ENCODE measurements at regions not wholly inside any gene's neighbourhood (a gene's known extent, or its start where the extent isn't known, plus 50 kb on each side); places are given as distances from the start of the nearest gene placed in this dataset.

- no peaks in the 10 kb centered on the region for H3K4me1 ChIP-seq (ENCODE audit: insufficient read depth, low read length)
Observed at GRCh38 chr6:72522735-72523141, 99.1 kb upstream of the KCNQ5 start.

GRCh38 chr6:72524011-72524645, 97.7 kb upstream of the KCNQ5 start:
- H3K9me3 Mint-ChIP-seq = no peaks in the 10 kb centered on the region
- H3K4me1 Mint-ChIP-seq = no peaks in the 10 kb centered on the region
- CTCF ChIA-PET = no interaction called here
- H3K27ac ChIP-seq (ENCODE audit: low read depth, low read length) = no peak overlapping the region
- H3K27me3 Mint-ChIP-seq = peaks cover 2 to 9% of the 10 kb centered on the region in 2 donors
- H3K9me3 ChIP-seq (ENCODE audit: low read length) = no peaks in the 10 kb centered on the region
- H3K36me3 ChIP-seq (ENCODE audit: insufficient read depth, low read length) = no peaks in the 10 kb centered on the region
- no peak overlapping the region for H3K4me3 ChIP-seq (ENCODE audit: low read length)
- H3K4me3 Mint-ChIP-seq = no peak overlapping the region
- no peak for DNase-seq
- POLR2A ChIA-PET = no interaction called here
- H3K4me1 ChIP-seq (ENCODE audit: insufficient read depth, low read length) = no peaks in the 10 kb centered on the region
- no peaks in the 10 kb centered on the region for H3K27me3 ChIP-seq (ENCODE audit: insufficient read depth, low read length, poor library complexity, severe bottlenecking)
- no peaks in the 10 kb centered on the region for H3K36me3 Mint-ChIP-seq
- no peak overlapping the region for H3K27ac Mint-ChIP-seq

More at GRCh38 chr6:72522735-72523141, 99.1 kb upstream of the KCNQ5 start:
- Mint-ChIP-seq H3K36me3 (no peaks in the 10 kb centered on the region), H3K27ac (peak overlapping the region in 1 of 8 donors; percentile 44), H3K9me3 (no peaks in the 10 kb centered on the region), H3K4me3 (no peak overlapping the region), H3K27me3 (peaks cover 2 to 9% of the 10 kb centered on the region in 2 donors), H3K4me1 (no peaks in the 10 kb centered on the region)
- no peaks in the 10 kb centered on the region for H3K9me3 ChIP-seq (ENCODE audit: low read length)
- no peak overlapping the region for H3K4me3 ChIP-seq (ENCODE audit: low read length)
- H3K27ac ChIP-seq (ENCODE audit: low read depth, low read length) = no peak overlapping the region
- H3K36me3 ChIP-seq (ENCODE audit: insufficient read depth, low read length) = no peaks in the 10 kb centered on the region
- POLR2A ChIA-PET = no interaction called here
- DNase-seq = peak in 2 of 5 donors; percentile 21 to 47
- CTCF ChIA-PET = no interaction called here
- no peaks in the 10 kb centered on the region for H3K27me3 ChIP-seq (ENCODE audit: insufficient read depth, low read length, poor library complexity, severe bottlenecking)

- Histone ChIP-seq H3K9me3 (ENCODE audit: low read length) (no peaks in the 10 kb centered on the region), H3K27me3 (ENCODE audit: insufficient read depth, low read length, poor library complexity, severe bottlenecking) (no peaks in the 10 kb centered on the region), H3K36me3 (ENCODE audit: insufficient read depth, low read length) (no peaks in the 10 kb centered on the region), H3K4me1 (ENCODE audit: insufficient read depth, low read length) (no peaks in the 10 kb centered on the region), H3K4me3 (ENCODE audit: low read length) (no peak overlapping the region), H3K27ac (ENCODE audit: low read depth, low read length) (no peak overlapping the region)
- H3K4me1 Mint-ChIP-seq = no peaks in the 10 kb centered on the region
- H3K4me3 Mint-ChIP-seq = no peak overlapping the region
- H3K36me3 Mint-ChIP-seq = no peaks in the 10 kb centered on the region
- no peak overlapping the region for H3K27ac Mint-ChIP-seq
- CTCF ChIA-PET = no interaction called here
- POLR2A ChIA-PET = no interaction called here
- H3K9me3 Mint-ChIP-seq = no peaks in the 10 kb centered on the region
- no peak for DNase-seq
- H3K27me3 Mint-ChIP-seq = peaks cover 2 to 9% of the 10 kb centered on the region in 2 donors
Observed at GRCh38 chr6:72525821-72526510, 95.9 kb upstream of the KCNQ5 start.

- Mint-ChIP-seq H3K4me1 (no peaks in the 10 kb centered on the region), H3K27me3 (peaks cover 3 to 5% of the 10 kb centered on the region in 2 donors), H3K36me3 (no peaks in the 10 kb centered on the region), H3K27ac (peak overlapping the region in 1 of 8 donors; percentile 38), H3K9me3 (no peaks in the 10 kb centered on the region), H3K4me3 (no peak overlapping the region)
- Histone ChIP-seq H3K27ac (ENCODE audit: low read depth, low read length) (no peak overlapping the region), H3K4me1 (ENCODE audit: insufficient read depth, low read length) (no peaks in the 10 kb centered on the region), H3K27me3 (ENCODE audit: insufficient read depth, low read length, poor library complexity, severe bottlenecking) (no peaks in the 10 kb centered on the region), H3K9me3 (ENCODE audit: low read length) (no peaks in the 10 kb centered on the region), H3K4me3 (ENCODE audit: low read length) (no peak overlapping the region), H3K36me3 (ENCODE audit: insufficient read depth, low read length) (no peaks in the 10 kb centered on the region)
- DNase-seq = no peak
- POLR2A ChIA-PET = no interaction called here
- CTCF ChIA-PET = no interaction called here
Observed at GRCh38 chr6:72530152-72530551, 91.7 kb upstream of the KCNQ5 start.

GRCh38 chr6:72530750-72531149, 91.1 kb upstream of the KCNQ5 start:
- Histone ChIP-seq H3K36me3 (ENCODE audit: insufficient read depth, low read length) (no peaks in the 10 kb centered on the region), H3K27me3 (ENCODE audit: insufficient read depth, low read length, poor library complexity, severe bottlenecking) (no peaks in the 10 kb centered on the region), H3K4me3 (ENCODE audit: low read length) (no peak overlapping the region), H3K9me3 (ENCODE audit: low read length) (no peaks in the 10 kb centered on the region), H3K27ac (ENCODE audit: low read depth, low read length) (no peak overlapping the region), H3K4me1 (ENCODE audit: insufficient read depth, low read length) (no peaks in the 10 kb centered on the region)
- ChIA-PET POLR2A (no interaction called here), CTCF (no interaction called here)
- Mint-ChIP-seq H3K27me3 (peaks cover 3 to 5% of the 10 kb centered on the region in 2 donors), H3K9me3 (no peaks in the 10 kb centered on the region), H3K36me3 (no peaks in the 10 kb centered on the region), H3K27ac (no peak overlapping the region), H3K4me3 (no peak overlapping the region), H3K4me1 (no peaks in the 10 kb centered on the region)
- DNase-seq = no peak

- CTCF ChIA-PET = no interaction called here
Observed at GRCh38 chr6:72533606-72534005, 88.3 kb upstream of the KCNQ5 start.

GRCh38 chr6:72534236-72534635, 87.6 kb upstream of the KCNQ5 start:
- Mint-ChIP-seq H3K27ac (no peak overlapping the region), H3K27me3 (peaks cover 0 to 5% of the 10 kb centered on the region in 2 donors), H3K36me3 (no peaks in the 10 kb centered on the region), H3K4me1 (no peaks in the 10 kb centered on the region), H3K9me3 (peaks cover 0 to 4% (median 0%) of the 10 kb centered on the region in 5 donors), H3K4me3 (no peak overlapping the region)
- no peak for DNase-seq
- Histone ChIP-seq H3K4me3 (ENCODE audit: low read length) (no peak overlapping the region), H3K36me3 (ENCODE audit: insufficient read depth, low read length) (no peaks in the 10 kb centered on the region), H3K27me3 (ENCODE audit: insufficient read depth, low read length, poor library complexity, severe bottlenecking) (no peaks in the 10 kb centered on the region), H3K27ac (ENCODE audit: low read depth, low read length) (no peak overlapping the region), H3K9me3 (ENCODE audit: low read length) (no peaks in the 10 kb centered on the region), H3K4me1 (ENCODE audit: insufficient read depth, low read length) (no peaks in the 10 kb centered on the region)
- POLR2A ChIA-PET = no interaction called here
- CTCF ChIA-PET = no interaction called here

More at GRCh38 chr6:72533606-72534005, 88.3 kb upstream of the KCNQ5 start:
- no peaks in the 10 kb centered on the region for H3K9me3 ChIP-seq (ENCODE audit: low read length)
- no peak for DNase-seq
- Mint-ChIP-seq H3K36me3 (no peaks in the 10 kb centered on the region), H3K4me1 (no peaks in the 10 kb centered on the region), H3K27me3 (peaks cover 0 to 5% of the 10 kb centered on the region in 2 donors), H3K27ac (no peak overlapping the region), H3K4me3 (no peak overlapping the region), H3K9me3 (no peaks in the 10 kb centered on the region)
- H3K27me3 ChIP-seq (ENCODE audit: insufficient read depth, low read length, poor library complexity, severe bottlenecking) = no peaks in the 10 kb centered on the region
- no peaks in the 10 kb centered on the region for H3K36me3 ChIP-seq (ENCODE audit: insufficient read depth, low read length)
- POLR2A ChIA-PET = no interaction called here
- no peak overlapping the region for H3K4me3 ChIP-seq (ENCODE audit: low read length)
- H3K27ac ChIP-seq (ENCODE audit: low read depth, low read length) = no peak overlapping the region
- H3K4me1 ChIP-seq (ENCODE audit: insufficient read depth, low read length) = no peaks in the 10 kb centered on the region

GRCh38 chr6:72535124-72535523, 86.7 kb upstream of the KCNQ5 start:
- Histone ChIP-seq H3K27me3 (ENCODE audit: insufficient read depth, low read length, poor library complexity, severe bottlenecking) (no peaks in the 10 kb centered on the region), H3K36me3 (ENCODE audit: insufficient read depth, low read length) (no peaks in the 10 kb centered on the region), H3K9me3 (ENCODE audit: low read length) (no peaks in the 10 kb centered on the region), H3K27ac (ENCODE audit: low read depth, low read length) (no peak overlapping the region), H3K4me1 (ENCODE audit: insufficient read depth, low read length) (no peaks in the 10 kb centered on the region), H3K4me3 (ENCODE audit: low read length) (no peak overlapping the region)
- no peak for DNase-seq
- ChIA-PET CTCF (no interaction called here), POLR2A (no interaction called here)
- H3K27me3 Mint-ChIP-seq = peaks cover 0 to 5% of the 10 kb centered on the region in 2 donors
- H3K4me3 Mint-ChIP-seq = no peak overlapping the region
- no peaks in the 10 kb centered on the region for H3K4me1 Mint-ChIP-seq
- peaks cover 0 to 8% (median 5%) of the 10 kb centered on the region in 5 donors for H3K9me3 Mint-ChIP-seq
- no peaks in the 10 kb centered on the region for H3K36me3 Mint-ChIP-seq
- no peak overlapping the region for H3K27ac Mint-ChIP-seq

Measured in CD8-positive, alpha-beta memory T cell (primary cell).